H9 (cell line): ENCODE measurements at regions not wholly inside any gene's neighbourhood (a gene's known extent, or its start where the extent isn't known, plus 50 kb on each side); places are given as distances from the start of the nearest gene placed in this dataset.

ENCODE experiments used
- DNase-seq: peaks from one replicate; pipeline ENCODE4 v3.0.0-alpha.2; 2017
- H2AFZ ChIP-seq: one replicate; pipeline ENCODE4 v1.6.1; 2013; ENCODE audit warnings: mild to moderate bottlenecking, low read length, control low read depth, moderate library complexity
- H2AK5ac ChIP-seq: 2 replicates; pipeline ENCODE4 v1.6.1; 2013; ENCODE audit warnings: low read length, control low read depth, mixed read lengths; ENCODE audit not compliant: insufficient read length
- H2BK120ac ChIP-seq: one replicate; pipeline ENCODE4 v1.6.1; 2013; ENCODE audit warnings: low read depth, mild to moderate bottlenecking, low read length, control low read depth, inconsistent platforms; ENCODE audit not compliant: poor library complexity, severe bottlenecking
- H2BK12ac ChIP-seq: 2 replicates; pipeline ENCODE4 v1.6.1; 2013; ENCODE audit warnings: low read length, control low read depth, mixed read lengths, low read depth; ENCODE audit not compliant: insufficient read length
- H2BK15ac ChIP-seq: 2 replicates; pipeline ENCODE4 v1.6.1; 2013; ENCODE audit warnings: low read depth, low read length, control low read depth
- H2BK20ac ChIP-seq: one replicate; pipeline ENCODE4 v1.6.1; 2013; ENCODE audit warnings: low read depth, mild to moderate bottlenecking, low read length, control low read depth, inconsistent platforms; ENCODE audit not compliant: poor library complexity, severe bottlenecking
- H2BK5ac ChIP-seq: 2 replicates; pipeline ENCODE4 v1.6.1; 2013; ENCODE audit warnings: low read length, control low read depth, mixed read lengths; ENCODE audit not compliant: insufficient read length
- H3K14ac ChIP-seq: 2 replicates; pipeline ENCODE4 v1.6.1; 2013; ENCODE audit warnings: low read length, control low read depth; ENCODE audit not compliant: insufficient read depth
- H3K18ac ChIP-seq: 2 replicates; pipeline ENCODE4 v1.6.1; 2013; ENCODE audit warnings: low read depth, mild to moderate bottlenecking, mixed read lengths, low read length, control low read depth; ENCODE audit not compliant: insufficient read length
- H3K23ac ChIP-seq: 2 replicates; pipeline ENCODE4 v1.6.1; 2013; ENCODE audit warnings: low read length, control low read depth, mixed read lengths, low read depth; ENCODE audit not compliant: insufficient read length
- H3K23me2 ChIP-seq: 2 replicates; pipeline ENCODE4 v1.6.1; 2013; ENCODE audit warnings: low read depth, mild to moderate bottlenecking, mixed read lengths, low read length, control low read depth; ENCODE audit not compliant: insufficient read length, poor library complexity, severe bottlenecking
- H3K27ac ChIP-seq: 2 replicates; pipeline ENCODE4 v1.5.1; 2013; ENCODE audit warnings: low read length, control low read depth, mixed read lengths, low read depth; ENCODE audit not compliant: insufficient read length
- H3K27me3 ChIP-seq: 2 replicates; pipeline ENCODE4 v1.6.1; 2013; ENCODE audit warnings: low read length, control low read depth, inconsistent platforms; ENCODE audit not compliant: insufficient read depth
- H3K4ac ChIP-seq: 2 replicates; pipeline ENCODE4 v1.6.1; 2013; ENCODE audit warnings: low read depth, mild to moderate bottlenecking, control low read depth, inconsistent platforms, low read length, moderate library complexity
- H3K4me1 ChIP-seq: 2 replicates; pipeline ENCODE4 v1.6.1; 2013; ENCODE audit warnings: low read length, control low read depth, inconsistent platforms; ENCODE audit not compliant: insufficient read depth
- H3K4me2 ChIP-seq: 2 replicates; pipeline ENCODE4 v1.6.1; 2013; ENCODE audit warnings: low read length, control low read depth, mixed read lengths; ENCODE audit not compliant: insufficient read length, insufficient read depth
- H3K56ac ChIP-seq: 2 replicates; pipeline ENCODE4 v1.6.1; 2013; ENCODE audit warnings: low read depth, mild to moderate bottlenecking, mixed read lengths, low read length, control low read depth; ENCODE audit not compliant: insufficient read length
- H3K79me1 ChIP-seq: 2 replicates; pipeline ENCODE4 v1.6.1; 2013; ENCODE audit warnings: low read depth, mild to moderate bottlenecking, moderate library complexity, low read length, control low read depth, inconsistent platforms; ENCODE audit not compliant: insufficient read depth, poor library complexity, severe bottlenecking
- H3K79me2 ChIP-seq: 2 replicates; pipeline ENCODE4 v1.6.1; 2013; ENCODE audit warnings: low read length, control low read depth, inconsistent platforms; ENCODE audit not compliant: insufficient read depth
- H3K9ac ChIP-seq: 2 replicates; pipeline ENCODE4 v1.6.1; 2013; ENCODE audit warnings: low read length, control low read depth, mixed read lengths; ENCODE audit not compliant: insufficient read length; ENCODE audit errors: extremely low read depth
- H3K9me3 ChIP-seq: one replicate; pipeline ENCODE4 v1.6.1; 2013; ENCODE audit warnings: low read depth, low read length, inconsistent platforms; ENCODE audit not compliant: control insufficient read depth
- H3T11ph ChIP-seq: one replicate; pipeline ENCODE4 v1.6.1; 2013; ENCODE audit warnings: mild to moderate bottlenecking, low read length, control low read depth, inconsistent platforms
- H4K20me1 ChIP-seq: one replicate; pipeline ENCODE4 v1.6.1; 2013; ENCODE audit not compliant: control insufficient read depth, insufficient read length, insufficient read depth
- H4K5ac ChIP-seq: 2 replicates; pipeline ENCODE4 v1.6.1; 2013; ENCODE audit warnings: low read depth, mild to moderate bottlenecking, mixed read lengths, low read length, control low read depth; ENCODE audit not compliant: insufficient read length
- H4K8ac ChIP-seq: replicated peaks from 2 replicates; pipeline ENCODE4 v1.6.1; 2013; ENCODE audit warnings: low read length, control low read depth, mixed read lengths, low read depth; ENCODE audit not compliant: insufficient read length
- H4K91ac ChIP-seq: 2 replicates; pipeline ENCODE4 v1.6.1; 2013; ENCODE audit warnings: low read depth, mild to moderate bottlenecking, moderate library complexity, mixed read lengths, low read length, control low read depth; ENCODE audit not compliant: insufficient read length
- H3K27ac Mint-ChIP-seq, 3 experiments: 2 replicates in 2 of 3; 3 replicates in 1 of 3; pipeline ENCODE4 v1.8.0; 2020 to 2021; ENCODE audit warnings: mixed read lengths in 3 of 3, mild to moderate bottlenecking in 1 of 3, moderate library complexity in 1 of 3
- H3K27me3 Mint-ChIP-seq: 2 replicates; pipeline ENCODE4 v1.8.0; 2021; ENCODE audit warnings: low read depth, mild to moderate bottlenecking, moderate library complexity, mixed read lengths
- H3K36me3 Mint-ChIP-seq, 3 experiments: 2 replicates in 2 of 3; 3 replicates in 1 of 3; pipeline ENCODE4 v1.8.0; 2020 to 2021; ENCODE audit warnings: low read depth in 3 of 3, mixed read lengths in 3 of 3; ENCODE audit not compliant: insufficient read depth in 1 of 3
- H3K4me1 Mint-ChIP-seq, 2 experiments: 2 replicates each; pipeline ENCODE4 v1.8.0; 2020; ENCODE audit warnings: mixed read lengths in 2 of 2
- H3K4me3 Mint-ChIP-seq, 2 experiments: 2 replicates in 1 of 2; 3 replicates in 1 of 2; pipeline ENCODE4 v1.8.0; 2020 to 2021; ENCODE audit warnings: mild to moderate bottlenecking in 2 of 2, mixed read lengths in 2 of 2, moderate library complexity in 1 of 2
- H3K9me3 Mint-ChIP-seq, 2 experiments: 2 replicates in 1 of 2; 3 replicates in 1 of 2; pipeline ENCODE4 v1.8.0; 2020; ENCODE audit warnings: mild to moderate bottlenecking in 2 of 2, mixed read lengths in 2 of 2, moderate library complexity in 1 of 2
- TF ChIP-seq, protein P1 (sequence below): fragments of 200-600 bp; sonication (generic); conservative IDR thresholded peaks from 3 replicates; pipeline ENCODE4 v1.8.0; 2021; ENCODE audit warnings: antibody characterized with exemption, mild to moderate bottlenecking

GRCh38 chr2:45120546-45120945 is 111.3 kb upstream of the SIX2 start:
- Histone ChIP-seq H3K14ac (no peak overlapping the region), H3K56ac (no peak overlapping the region), H3K23ac (no peak overlapping the region), H4K91ac (no peak overlapping the region), H4K8ac (no peak overlapping the region), H3K9me3 (no peaks in the 10 kb centered on the region), H3K4ac (no peak overlapping the region), H3K4me1 (no peaks in the 10 kb centered on the region), H3K79me1 (no peaks in the 10 kb centered on the region), H3K27ac (no peak overlapping the region), H3K27me3 (peaks cover 3% of the 10 kb centered on the region; the same call in 1 of the 2 replicates), H4K20me1 (no peaks in the 10 kb centered on the region), H4K5ac (no peak overlapping the region), H2BK20ac (no peak overlapping the region), H3T11ph (no peak overlapping the region), H3K9ac (no peak overlapping the region), H3K4me2 (no peak overlapping the region), H2BK15ac (no peak overlapping the region), H2BK5ac (no peak overlapping the region), H3K23me2 (no peaks in the 10 kb centered on the region), H2AFZ (no peak overlapping the region), H2BK12ac (no peak overlapping the region), H2AK5ac (no peak overlapping the region), H3K18ac (no peak overlapping the region), H3K79me2 (no peaks in the 10 kb centered on the region), H2BK120ac (no peak overlapping the region)
- Mint-ChIP-seq H3K27ac (no peak overlapping the region), H3K4me1 (peaks cover 4 to 9% of the 10 kb centered on the region in 2 experiments; a peak in 2 of 4 replicates), H3K36me3 (no peaks in the 10 kb centered on the region), H3K27me3 (no peaks in the 10 kb centered on the region), H3K4me3 (no peak overlapping the region), H3K9me3 (no peaks in the 10 kb centered on the region)
- DNase-seq, result no peak
- TF ChIP-seq, protein P1, sequence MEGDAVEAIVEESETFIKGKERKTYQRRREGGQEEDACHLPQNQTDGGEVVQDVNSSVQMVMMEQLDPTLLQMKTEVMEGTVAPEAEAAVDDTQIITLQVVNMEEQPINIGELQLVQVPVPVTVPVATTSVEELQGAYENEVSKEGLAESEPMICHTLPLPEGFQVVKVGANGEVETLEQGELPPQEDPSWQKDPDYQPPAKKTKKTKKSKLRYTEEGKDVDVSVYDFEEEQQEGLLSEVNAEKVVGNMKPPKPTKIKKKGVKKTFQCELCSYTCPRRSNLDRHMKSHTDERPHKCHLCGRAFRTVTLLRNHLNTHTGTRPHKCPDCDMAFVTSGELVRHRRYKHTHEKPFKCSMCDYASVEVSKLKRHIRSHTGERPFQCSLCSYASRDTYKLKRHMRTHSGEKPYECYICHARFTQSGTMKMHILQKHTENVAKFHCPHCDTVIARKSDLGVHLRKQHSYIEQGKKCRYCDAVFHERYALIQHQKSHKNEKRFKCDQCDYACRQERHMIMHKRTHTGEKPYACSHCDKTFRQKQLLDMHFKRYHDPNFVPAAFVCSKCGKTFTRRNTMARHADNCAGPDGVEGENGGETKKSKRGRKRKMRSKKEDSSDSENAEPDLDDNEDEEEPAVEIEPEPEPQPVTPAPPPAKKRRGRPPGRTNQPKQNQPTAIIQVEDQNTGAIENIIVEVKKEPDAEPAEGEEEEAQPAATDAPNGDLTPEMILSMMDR, result no peak
